Mucosa of descending colon (tissue), 3 donors: ENCODE measurements at regions not wholly inside any gene's neighbourhood (a gene's known extent, or its start where the extent isn't known, plus 50 kb on each side); places are given as distances from the start of the nearest gene placed in this dataset.

Experiments
- ATAC-seq: fragments of 200-7000 bp; cut with Tn5 transposase; one replicate; pipeline ENCODE4 v1.9.1; 2020; ENCODE audit warnings: mild to moderate bottlenecking, moderate library complexity
- DNase-seq, 3 donors: peaks; one replicate each; pipeline ENCODE4 v3.0.0-alpha.2; 2020
- H3K36me3 ChIP-seq: fragments of 200-600 bp; one replicate; pipeline ENCODE4 v1.8.0; 2021; ENCODE audit warnings: low read depth, mild to moderate bottlenecking
- H3K4me1 ChIP-seq: fragments of 200-600 bp; one replicate; pipeline ENCODE4 v1.8.0; 2021; ENCODE audit warnings: low read depth, mild to moderate bottlenecking
- H3K4me3 ChIP-seq: fragments of 200-600 bp; one replicate; pipeline ENCODE4 v1.8.0; 2021; ENCODE audit warnings: mild to moderate bottlenecking
- H3K9me3 ChIP-seq: fragments of 200-600 bp; one replicate; pipeline ENCODE4 v1.8.0; 2021; ENCODE audit warnings: mild to moderate bottlenecking
- intact Hi-C, 2 donors: fragments of 100-400 bp; cut with DNase I in 1 of 2; cut with micrococcal nuclease in 1 of 2; formaldehyde crosslinking; loops; one replicate each; pipeline versions ENCODE4 v1.11.0 to v1.11.1; 2022; cut with DNase I, micrococcal nuclease
- TF ChIP-seq, protein P1 (sequence below): fragments of 200-600 bp; IDR thresholded peaks from one replicate; pipeline ENCODE4 v1.8.0; 2022; ENCODE audit warnings: antibody characterized with exemption, mild to moderate bottlenecking
- donor health status: DM: no; HTN: no; CAD: no; lungs with moderate emphysema.
- donor health status: DM: no; HTN: no; CAD: no.
- donor health status: DM: no; HTN: yes; CAD: no.

DNA sequence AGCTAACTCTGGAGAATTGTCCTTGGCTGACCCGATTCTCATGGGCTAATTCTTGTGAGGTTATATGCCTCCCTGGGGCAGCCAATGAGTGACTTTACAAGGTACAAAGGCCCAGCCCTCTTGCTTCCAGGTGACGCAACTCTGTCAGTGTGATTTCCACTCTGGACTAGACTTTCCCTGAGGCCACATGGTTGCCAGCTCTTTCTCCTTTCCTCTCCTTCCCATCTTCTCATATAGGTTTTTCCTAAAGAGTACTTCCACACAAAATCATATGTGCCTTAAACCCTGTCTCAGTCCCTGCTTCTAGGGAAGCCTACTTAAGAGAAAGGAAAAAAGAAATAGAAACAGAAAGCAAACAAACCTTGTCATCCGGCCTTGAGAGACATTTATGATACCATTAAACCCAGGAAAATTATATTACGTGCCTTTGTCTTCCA is 226.2 kb upstream of the ZSWIM2 start:
- DNase-seq: peak in 2 of 3 donors; percentile 31 to 71
- TF ChIP-seq, protein P1, sequence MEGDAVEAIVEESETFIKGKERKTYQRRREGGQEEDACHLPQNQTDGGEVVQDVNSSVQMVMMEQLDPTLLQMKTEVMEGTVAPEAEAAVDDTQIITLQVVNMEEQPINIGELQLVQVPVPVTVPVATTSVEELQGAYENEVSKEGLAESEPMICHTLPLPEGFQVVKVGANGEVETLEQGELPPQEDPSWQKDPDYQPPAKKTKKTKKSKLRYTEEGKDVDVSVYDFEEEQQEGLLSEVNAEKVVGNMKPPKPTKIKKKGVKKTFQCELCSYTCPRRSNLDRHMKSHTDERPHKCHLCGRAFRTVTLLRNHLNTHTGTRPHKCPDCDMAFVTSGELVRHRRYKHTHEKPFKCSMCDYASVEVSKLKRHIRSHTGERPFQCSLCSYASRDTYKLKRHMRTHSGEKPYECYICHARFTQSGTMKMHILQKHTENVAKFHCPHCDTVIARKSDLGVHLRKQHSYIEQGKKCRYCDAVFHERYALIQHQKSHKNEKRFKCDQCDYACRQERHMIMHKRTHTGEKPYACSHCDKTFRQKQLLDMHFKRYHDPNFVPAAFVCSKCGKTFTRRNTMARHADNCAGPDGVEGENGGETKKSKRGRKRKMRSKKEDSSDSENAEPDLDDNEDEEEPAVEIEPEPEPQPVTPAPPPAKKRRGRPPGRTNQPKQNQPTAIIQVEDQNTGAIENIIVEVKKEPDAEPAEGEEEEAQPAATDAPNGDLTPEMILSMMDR: no peak
- intact Hi-C loops: no loop called here
- peaks cover 5% of the 10 kb centered on the region for H3K4me1 ChIP-seq
- no peak overlapping the region for H3K4me3 ChIP-seq
- H3K36me3 ChIP-seq: no peaks in the 10 kb centered on the region
- ATAC-seq: peak; percentile 96
- H3K9me3 ChIP-seq: no peaks in the 10 kb centered on the region

DNA sequence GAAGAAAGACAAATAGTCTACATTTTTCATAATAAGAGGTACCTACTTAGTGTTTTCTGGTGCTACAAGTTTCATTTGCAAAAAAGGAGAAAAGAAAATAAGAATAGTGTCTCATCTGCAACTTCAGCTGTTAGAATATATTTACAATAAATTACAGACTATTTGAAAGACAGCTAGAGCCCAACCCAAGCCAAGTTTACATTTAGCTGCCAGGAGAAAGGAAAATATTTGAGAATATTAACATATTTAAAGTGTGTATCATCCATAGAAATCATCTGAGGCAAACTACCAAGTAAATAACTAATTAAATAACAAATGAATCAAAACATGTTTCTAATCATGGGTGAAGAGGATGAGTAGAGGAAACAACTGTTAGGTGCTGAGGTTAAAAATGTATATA is 209.2 kb upstream of the ZSWIM2 start:
- no peaks in the 10 kb centered on the region for H3K36me3 ChIP-seq
- H3K4me1 ChIP-seq: no peaks in the 10 kb centered on the region
- H3K9me3 ChIP-seq: no peaks in the 10 kb centered on the region
- no peak for ATAC-seq
- TF ChIP-seq, protein P1: no peak
- no peak overlapping the region for H3K4me3 ChIP-seq
- DNase-seq: no peak
- intact Hi-C loops: no loop called here

DNA sequence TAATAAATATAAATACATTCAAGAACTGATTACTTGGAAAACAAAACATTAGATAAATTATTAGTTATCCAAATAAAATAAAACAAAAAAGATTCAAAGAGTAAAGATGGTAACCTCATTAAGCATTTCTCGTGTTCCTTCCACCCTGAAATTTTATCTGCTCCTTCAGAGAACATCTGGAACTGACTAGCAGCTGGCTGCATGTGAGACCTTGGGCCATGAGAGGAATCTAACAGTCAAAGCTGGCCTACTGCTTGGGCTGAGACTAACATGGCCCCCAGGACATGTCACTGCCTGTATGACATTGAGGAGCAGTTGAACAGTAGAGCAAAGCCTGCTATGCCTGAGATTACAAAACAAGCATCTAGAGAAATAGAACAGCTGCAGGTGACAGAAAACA is 208.5 kb upstream of the ZSWIM2 start:
- ATAC-seq (no peak), DNase-seq (no peak)
- TF ChIP-seq, protein P1: no peak
- H3K4me3 ChIP-seq: no peak overlapping the region
- intact Hi-C loops: no loop called here
- no peaks in the 10 kb centered on the region for H3K4me1 ChIP-seq
- H3K36me3 ChIP-seq: no peaks in the 10 kb centered on the region
- H3K9me3 ChIP-seq: no peaks in the 10 kb centered on the region

DNA sequence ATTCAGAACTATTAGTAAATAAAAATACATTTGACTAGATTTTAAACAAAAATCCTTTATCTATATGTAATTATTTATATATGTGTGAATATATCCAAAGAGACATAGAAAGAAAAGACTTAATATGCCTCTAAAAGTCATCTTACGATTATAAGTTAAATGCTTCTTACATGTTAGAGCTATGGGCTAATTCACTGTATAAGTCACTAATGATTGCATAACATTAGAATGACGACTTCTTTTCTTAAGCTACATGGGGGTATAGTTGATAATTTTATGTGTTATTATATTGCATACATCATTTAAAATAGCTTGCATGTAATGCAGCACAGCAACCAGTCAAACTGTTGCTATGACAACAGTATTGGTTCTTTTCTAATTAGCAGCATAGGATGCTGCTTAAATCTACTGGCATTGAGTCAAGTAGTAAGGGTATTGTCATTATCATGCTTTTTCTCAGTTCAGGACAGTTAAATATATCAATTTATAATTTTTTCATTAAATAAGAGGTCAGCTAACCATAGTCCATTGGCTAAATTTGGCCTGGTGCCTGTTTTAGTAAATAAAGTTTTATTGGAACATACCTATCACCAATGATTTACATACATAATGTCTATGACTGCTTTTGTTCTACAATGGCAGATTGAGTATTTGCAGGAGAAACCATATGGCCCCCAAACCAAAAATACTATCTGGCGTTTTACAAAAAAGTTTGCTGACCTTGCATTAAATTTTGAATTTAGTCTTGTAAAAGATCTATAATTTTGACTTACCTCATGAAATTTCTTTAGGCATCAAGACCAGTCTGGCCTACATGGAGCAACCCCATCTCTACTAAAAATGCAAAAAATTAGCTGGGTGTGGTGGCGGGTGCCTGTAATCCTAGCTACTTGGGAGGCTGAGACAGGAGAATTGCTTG is 207.7 kb upstream of the ZSWIM2 start:
- DNase-seq (no peak), ATAC-seq (no peak)
- TF ChIP-seq, protein P1: no peak
- H3K4me1 ChIP-seq: no peaks in the 10 kb centered on the region
- intact Hi-C loops: no loop called here
- no peaks in the 10 kb centered on the region for H3K9me3 ChIP-seq
- no peak overlapping the region for H3K4me3 ChIP-seq
- no peaks in the 10 kb centered on the region for H3K36me3 ChIP-seq

DNA sequence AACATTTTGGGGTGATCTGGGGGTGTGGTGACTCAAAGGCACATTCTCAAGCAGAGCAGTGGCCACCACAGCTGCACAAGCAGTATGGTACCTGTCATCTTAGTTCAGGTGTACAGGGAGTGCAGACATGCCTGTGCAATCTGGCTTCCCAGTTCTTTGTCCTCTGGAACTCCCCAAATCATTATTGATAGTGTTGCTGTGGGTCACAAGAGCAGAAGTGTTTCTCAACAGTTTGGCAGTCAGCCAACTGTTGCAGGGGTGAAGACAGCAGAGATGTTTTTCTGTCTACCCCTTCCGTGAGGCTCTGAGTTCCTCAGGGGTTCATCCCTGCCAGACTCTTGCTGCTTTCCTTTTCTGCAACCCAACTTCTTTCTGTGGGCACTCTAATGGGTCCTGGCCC is 206.5 kb upstream of the ZSWIM2 start:
- H3K4me3 ChIP-seq: no peak overlapping the region
- intact Hi-C loops: no loop called here
- no peaks in the 10 kb centered on the region for H3K36me3 ChIP-seq
- DNase-seq (peak in 1 of 3 donors; percentile 14), ATAC-seq (no peak)
- TF ChIP-seq, protein P1: no peak
- H3K9me3 ChIP-seq: no peaks in the 10 kb centered on the region
- H3K4me1 ChIP-seq: no peaks in the 10 kb centered on the region
